H9 (cell line): ENCODE measurements at regions not wholly inside any gene's neighbourhood (a gene's known extent, or its start where the extent isn't known, plus 50 kb on each side); places are given as distances from the start of the nearest gene placed in this dataset.

Source experiments
- DNase-seq: peaks from one replicate; pipeline ENCODE4 v3.0.0-alpha.2; 2017
- H2AFZ ChIP-seq: one replicate; pipeline ENCODE4 v1.6.1; 2013; ENCODE audit warnings: mild to moderate bottlenecking, low read length, control low read depth, moderate library complexity
- H2AK5ac ChIP-seq: 2 replicates; pipeline ENCODE4 v1.6.1; 2013; ENCODE audit warnings: low read length, control low read depth, mixed read lengths; ENCODE audit not compliant: insufficient read length
- H2BK120ac ChIP-seq: one replicate; pipeline ENCODE4 v1.6.1; 2013; ENCODE audit warnings: low read depth, mild to moderate bottlenecking, low read length, control low read depth, inconsistent platforms; ENCODE audit not compliant: poor library complexity, severe bottlenecking
- H2BK12ac ChIP-seq: 2 replicates; pipeline ENCODE4 v1.6.1; 2013; ENCODE audit warnings: low read length, control low read depth, mixed read lengths, low read depth; ENCODE audit not compliant: insufficient read length
- H2BK15ac ChIP-seq: 2 replicates; pipeline ENCODE4 v1.6.1; 2013; ENCODE audit warnings: low read depth, low read length, control low read depth
- H2BK20ac ChIP-seq: one replicate; pipeline ENCODE4 v1.6.1; 2013; ENCODE audit warnings: low read depth, mild to moderate bottlenecking, low read length, control low read depth, inconsistent platforms; ENCODE audit not compliant: poor library complexity, severe bottlenecking
- H2BK5ac ChIP-seq: 2 replicates; pipeline ENCODE4 v1.6.1; 2013; ENCODE audit warnings: low read length, control low read depth, mixed read lengths; ENCODE audit not compliant: insufficient read length
- H3K14ac ChIP-seq: 2 replicates; pipeline ENCODE4 v1.6.1; 2013; ENCODE audit warnings: low read length, control low read depth; ENCODE audit not compliant: insufficient read depth
- H3K18ac ChIP-seq: 2 replicates; pipeline ENCODE4 v1.6.1; 2013; ENCODE audit warnings: low read depth, mild to moderate bottlenecking, mixed read lengths, low read length, control low read depth; ENCODE audit not compliant: insufficient read length
- H3K23ac ChIP-seq: 2 replicates; pipeline ENCODE4 v1.6.1; 2013; ENCODE audit warnings: low read length, control low read depth, mixed read lengths, low read depth; ENCODE audit not compliant: insufficient read length
- H3K23me2 ChIP-seq: 2 replicates; pipeline ENCODE4 v1.6.1; 2013; ENCODE audit warnings: low read depth, mild to moderate bottlenecking, mixed read lengths, low read length, control low read depth; ENCODE audit not compliant: insufficient read length, poor library complexity, severe bottlenecking
- H3K27ac ChIP-seq: 2 replicates; pipeline ENCODE4 v1.5.1; 2013; ENCODE audit warnings: low read length, control low read depth, mixed read lengths, low read depth; ENCODE audit not compliant: insufficient read length
- H3K27me3 ChIP-seq: 2 replicates; pipeline ENCODE4 v1.6.1; 2013; ENCODE audit warnings: low read length, control low read depth, inconsistent platforms; ENCODE audit not compliant: insufficient read depth
- H3K4ac ChIP-seq: 2 replicates; pipeline ENCODE4 v1.6.1; 2013; ENCODE audit warnings: low read depth, mild to moderate bottlenecking, control low read depth, inconsistent platforms, low read length, moderate library complexity
- H3K4me1 ChIP-seq: 2 replicates; pipeline ENCODE4 v1.6.1; 2013; ENCODE audit warnings: low read length, control low read depth, inconsistent platforms; ENCODE audit not compliant: insufficient read depth
- H3K4me2 ChIP-seq: 2 replicates; pipeline ENCODE4 v1.6.1; 2013; ENCODE audit warnings: low read length, control low read depth, mixed read lengths; ENCODE audit not compliant: insufficient read length, insufficient read depth
- H3K56ac ChIP-seq: 2 replicates; pipeline ENCODE4 v1.6.1; 2013; ENCODE audit warnings: low read depth, mild to moderate bottlenecking, mixed read lengths, low read length, control low read depth; ENCODE audit not compliant: insufficient read length
- H3K79me1 ChIP-seq: 2 replicates; pipeline ENCODE4 v1.6.1; 2013; ENCODE audit warnings: low read depth, mild to moderate bottlenecking, moderate library complexity, low read length, control low read depth, inconsistent platforms; ENCODE audit not compliant: insufficient read depth, poor library complexity, severe bottlenecking
- H3K79me2 ChIP-seq: 2 replicates; pipeline ENCODE4 v1.6.1; 2013; ENCODE audit warnings: low read length, control low read depth, inconsistent platforms; ENCODE audit not compliant: insufficient read depth
- H3K9ac ChIP-seq: 2 replicates; pipeline ENCODE4 v1.6.1; 2013; ENCODE audit warnings: low read length, control low read depth, mixed read lengths; ENCODE audit not compliant: insufficient read length; ENCODE audit errors: extremely low read depth
- H3K9me3 ChIP-seq: one replicate; pipeline ENCODE4 v1.6.1; 2013; ENCODE audit warnings: low read depth, low read length, inconsistent platforms; ENCODE audit not compliant: control insufficient read depth
- H3T11ph ChIP-seq: one replicate; pipeline ENCODE4 v1.6.1; 2013; ENCODE audit warnings: mild to moderate bottlenecking, low read length, control low read depth, inconsistent platforms
- H4K20me1 ChIP-seq: one replicate; pipeline ENCODE4 v1.6.1; 2013; ENCODE audit not compliant: control insufficient read depth, insufficient read length, insufficient read depth
- H4K5ac ChIP-seq: 2 replicates; pipeline ENCODE4 v1.6.1; 2013; ENCODE audit warnings: low read depth, mild to moderate bottlenecking, mixed read lengths, low read length, control low read depth; ENCODE audit not compliant: insufficient read length
- H4K8ac ChIP-seq: replicated peaks from 2 replicates; pipeline ENCODE4 v1.6.1; 2013; ENCODE audit warnings: low read length, control low read depth, mixed read lengths, low read depth; ENCODE audit not compliant: insufficient read length
- H4K91ac ChIP-seq: 2 replicates; pipeline ENCODE4 v1.6.1; 2013; ENCODE audit warnings: low read depth, mild to moderate bottlenecking, moderate library complexity, mixed read lengths, low read length, control low read depth; ENCODE audit not compliant: insufficient read length
- H3K27ac Mint-ChIP-seq, 3 experiments: 2 replicates in 2 of 3; 3 replicates in 1 of 3; pipeline ENCODE4 v1.8.0; 2020 to 2021; ENCODE audit warnings: mixed read lengths in 3 of 3, mild to moderate bottlenecking in 1 of 3, moderate library complexity in 1 of 3
- H3K27me3 Mint-ChIP-seq: 2 replicates; pipeline ENCODE4 v1.8.0; 2021; ENCODE audit warnings: low read depth, mild to moderate bottlenecking, moderate library complexity, mixed read lengths
- H3K36me3 Mint-ChIP-seq, 3 experiments: 2 replicates in 2 of 3; 3 replicates in 1 of 3; pipeline ENCODE4 v1.8.0; 2020 to 2021; ENCODE audit warnings: low read depth in 3 of 3, mixed read lengths in 3 of 3; ENCODE audit not compliant: insufficient read depth in 1 of 3
- H3K4me1 Mint-ChIP-seq, 2 experiments: 2 replicates each; pipeline ENCODE4 v1.8.0; 2020; ENCODE audit warnings: mixed read lengths in 2 of 2
- H3K4me3 Mint-ChIP-seq, 2 experiments: 2 replicates in 1 of 2; 3 replicates in 1 of 2; pipeline ENCODE4 v1.8.0; 2020 to 2021; ENCODE audit warnings: mild to moderate bottlenecking in 2 of 2, mixed read lengths in 2 of 2, moderate library complexity in 1 of 2
- H3K9me3 Mint-ChIP-seq, 2 experiments: 2 replicates in 1 of 2; 3 replicates in 1 of 2; pipeline ENCODE4 v1.8.0; 2020; ENCODE audit warnings: mild to moderate bottlenecking in 2 of 2, mixed read lengths in 2 of 2, moderate library complexity in 1 of 2
- CTCF ChIP-seq: fragments of 200-600 bp; sonication (generic); conservative IDR thresholded peaks from 3 replicates; pipeline ENCODE4 v1.8.0; 2021; ENCODE audit warnings: antibody characterized with exemption, mild to moderate bottlenecking
- WGBS: extraction: QIAGEN DNeasy Blood & Tissue Kit; methylation state at CpG from one replicate; pipeline ENCODE4 v1.1.7; 2013; ENCODE audit warnings: missing lambda C conversion rate, low lambda C conversion rate, mixed read lengths; ENCODE audit not compliant: insufficient read length; ENCODE audit errors: extremely low coverage; 5-methylcytosine and 5-hydroxymethylcytosine counted together

GRCh38 chr10:121291823-121292222 lies 306.4 kb downstream of the FGFR2 start:
- Histone ChIP-seq H3K27ac (no peak overlapping the region), H4K91ac (no peak overlapping the region), H3K23ac (no peak overlapping the region), H4K20me1 (no peaks in the 10 kb centered on the region), H3T11ph (no peak overlapping the region), H3K14ac (no peak overlapping the region), H3K79me1 (no peaks in the 10 kb centered on the region), H3K9ac (no peak overlapping the region), H3K4me2 (no peak overlapping the region), H3K79me2 (no peaks in the 10 kb centered on the region), H3K18ac (no peak overlapping the region), H2BK15ac (no peak overlapping the region), H4K8ac (no peak overlapping the region), H3K4me1 (peaks cover 20% of the 10 kb centered on the region), H2AK5ac (no peak overlapping the region), H3K56ac (no peak overlapping the region), H3K4ac (no peak overlapping the region), H3K27me3 (no peaks in the 10 kb centered on the region), H2AFZ (no peak overlapping the region), H3K23me2 (no peaks in the 10 kb centered on the region), H2BK120ac (no peak overlapping the region), H2BK12ac (no peak overlapping the region), H2BK5ac (no peak overlapping the region), H3K9me3 (no peaks in the 10 kb centered on the region), H4K5ac (no peak overlapping the region), H2BK20ac (no peak overlapping the region)
- peaks cover 35 to 49% of the 10 kb centered on the region in 2 experiments for H3K4me1 Mint-ChIP-seq
- TF ChIP-seq CTCF = no peak
- no peak overlapping the region for H3K27ac Mint-ChIP-seq
- peaks cover 3% of the 10 kb centered on the region; the same call in 1 of the 2 replicates for H3K27me3 Mint-ChIP-seq
- no peak for DNase-seq
- peaks cover 3 to 4% of the 10 kb centered on the region in 2 experiments; a peak in 4 of 5 replicates for H3K9me3 Mint-ChIP-seq
- WGBS = no CpG with 5 or more reads among the region's 8 CpGs
- H3K36me3 Mint-ChIP-seq = peaks cover 0 to 15% (median 0%) of the 10 kb centered on the region in 3 experiments; a peak in 3 of 7 replicates
- no peak overlapping the region for H3K4me3 Mint-ChIP-seq
